ENCODE measurements at regions not wholly inside any gene's neighbourhood (a gene's known extent, or its start where the extent isn't known, plus 50 kb on each side); places are given as distances from the start of the nearest gene placed in this dataset.

DNA sequence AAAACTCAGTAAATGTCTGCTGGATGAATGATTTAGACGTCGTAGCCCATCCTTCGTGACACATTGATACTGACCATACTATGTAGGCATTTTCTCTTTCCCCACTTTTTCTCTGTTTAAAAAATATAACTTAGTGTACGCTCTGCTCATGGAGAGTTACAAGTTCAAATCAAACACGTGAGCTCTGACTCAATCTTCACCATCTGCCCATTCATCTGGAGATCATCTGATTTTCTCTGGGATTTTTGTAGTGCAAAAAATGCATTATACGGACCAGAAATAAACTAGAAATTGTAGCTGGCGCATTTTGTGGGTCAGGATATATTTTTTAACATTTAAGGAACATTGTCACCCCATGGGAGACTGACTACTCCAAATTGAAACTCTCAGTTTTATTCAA, 124.7 kb upstream of the FAM9B start (continued):
- TF ChIP-seq, protein P1, sequence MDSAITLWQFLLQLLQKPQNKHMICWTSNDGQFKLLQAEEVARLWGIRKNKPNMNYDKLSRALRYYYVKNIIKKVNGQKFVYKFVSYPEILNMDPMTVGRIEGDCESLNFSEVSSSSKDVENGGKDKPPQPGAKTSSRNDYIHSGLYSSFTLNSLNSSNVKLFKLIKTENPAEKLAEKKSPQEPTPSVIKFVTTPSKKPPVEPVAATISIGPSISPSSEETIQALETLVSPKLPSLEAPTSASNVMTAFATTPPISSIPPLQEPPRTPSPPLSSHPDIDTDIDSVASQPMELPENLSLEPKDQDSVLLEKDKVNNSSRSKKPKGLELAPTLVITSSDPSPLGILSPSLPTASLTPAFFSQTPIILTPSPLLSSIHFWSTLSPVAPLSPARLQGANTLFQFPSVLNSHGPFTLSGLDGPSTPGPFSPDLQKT (IDR thresholded peaks at IDR 0.05; ENCODE audit: borderline replicate concordance, low read depth, low read length), result no peak
- no peak for TF ChIP-seq ZNF24 (tag by site-specific recombination; IDR thresholded peaks at IDR 0.05)

DNA sequence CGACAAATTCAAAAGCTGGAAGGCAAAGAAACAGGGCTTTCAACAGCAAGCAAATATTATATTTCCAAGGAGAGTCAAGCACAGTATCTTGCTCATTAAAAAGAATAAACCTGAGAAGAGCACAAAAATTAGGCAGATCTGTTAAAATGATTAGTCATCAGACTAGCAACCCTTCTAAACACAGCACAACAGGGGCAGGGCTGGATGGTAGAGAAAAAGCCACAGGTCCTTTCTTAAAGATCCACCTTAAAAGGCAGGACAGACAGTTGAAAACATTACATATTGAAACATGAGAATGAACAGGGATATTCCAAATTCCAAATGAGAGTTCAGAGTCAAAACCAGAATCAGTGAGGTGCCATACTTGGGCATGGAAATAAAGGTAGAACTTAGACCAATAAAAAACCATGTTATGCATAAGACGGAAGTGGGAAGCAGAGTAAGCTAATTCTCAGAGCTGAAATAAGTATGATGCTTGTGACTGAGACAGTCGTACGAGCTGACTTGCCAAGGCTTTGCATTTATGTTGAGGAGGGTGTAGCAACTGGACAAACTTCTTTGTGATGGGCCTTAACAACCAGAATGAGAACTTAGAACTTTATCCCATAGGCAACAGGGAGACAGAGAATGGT, 126.9 kb upstream of the FAM9B start:
- POLR2A ChIA-PET, result no interaction called here
- H3K4me3 ChIP-seq (ENCODE audit: low read depth, low read length), result no peak overlapping the region
- CTCF ChIA-PET, result no interaction called here
- no peaks in the 10 kb centered on the region for H3K9me3 ChIP-seq (ENCODE audit: control insufficient read depth, insufficient read depth, low read depth, low read length)
- H3K4me1 ChIP-seq (ENCODE audit: control insufficient read depth, insufficient read depth, low read length), result no peaks in the 10 kb centered on the region; the same call in 1 of the 2 replicates
- TF ChIP-seq ZFHX2 (tag by site-specific recombination; conservative IDR thresholded peaks at IDR 0.05) (no peak), ZNF140 (tag by site-specific recombination; IDR thresholded peaks at IDR 0.05) (no peak), SP2 (tag by site-specific recombination; IDR thresholded peaks at IDR 0.05) (no peak), ZIC2 (tag by site-specific recombination; IDR thresholded peaks at IDR 0.05) (no peak)
- H3K36me3 ChIP-seq (ENCODE audit: control insufficient read depth in 2 of 2, insufficient read depth in 1 of 2, low read length in 2 of 2), result no peaks in the 10 kb centered on the region
- no peak overlapping the region for H3K27ac ChIP-seq (ENCODE audit: extremely low read depth, low read depth, low read length)

DNA sequence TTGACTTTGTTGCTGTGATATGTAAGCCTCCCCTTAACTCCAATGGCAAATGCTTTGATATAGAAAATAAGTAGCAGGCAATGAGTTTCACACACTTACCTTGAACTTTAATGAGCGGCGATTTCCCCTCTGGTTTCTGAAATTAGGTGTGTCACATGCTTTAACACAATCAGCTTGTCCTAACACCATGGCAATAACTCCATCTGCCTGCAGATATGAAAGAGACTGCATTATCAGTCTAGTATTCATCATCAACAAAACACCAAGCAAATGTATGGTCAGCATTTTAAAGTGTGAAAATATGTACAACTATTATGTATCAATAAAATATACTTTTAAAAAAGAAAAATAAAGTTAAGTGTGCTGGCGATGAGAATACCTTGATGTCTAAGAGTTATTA, 128.8 kb upstream of the FAM9B start:
- ChIA-PET POLR2A (no interaction called here), CTCF (no interaction called here)
- H3K27ac ChIP-seq (ENCODE audit: extremely low read depth, low read depth, low read length), result no peak overlapping the region
- H3K9me3 ChIP-seq (ENCODE audit: control insufficient read depth, insufficient read depth, low read depth, low read length), result no peaks in the 10 kb centered on the region
- no peak overlapping the region for H3K4me3 ChIP-seq (ENCODE audit: low read depth, low read length)
- H3K4me1 ChIP-seq (ENCODE audit: control insufficient read depth, insufficient read depth, low read length), result no peaks in the 10 kb centered on the region; the same call in 1 of the 2 replicates
- H3K36me3 ChIP-seq (ENCODE audit: control insufficient read depth in 2 of 2, insufficient read depth in 1 of 2, low read length in 2 of 2), result no peaks in the 10 kb centered on the region
- TF ChIP-seq, protein P2, sequence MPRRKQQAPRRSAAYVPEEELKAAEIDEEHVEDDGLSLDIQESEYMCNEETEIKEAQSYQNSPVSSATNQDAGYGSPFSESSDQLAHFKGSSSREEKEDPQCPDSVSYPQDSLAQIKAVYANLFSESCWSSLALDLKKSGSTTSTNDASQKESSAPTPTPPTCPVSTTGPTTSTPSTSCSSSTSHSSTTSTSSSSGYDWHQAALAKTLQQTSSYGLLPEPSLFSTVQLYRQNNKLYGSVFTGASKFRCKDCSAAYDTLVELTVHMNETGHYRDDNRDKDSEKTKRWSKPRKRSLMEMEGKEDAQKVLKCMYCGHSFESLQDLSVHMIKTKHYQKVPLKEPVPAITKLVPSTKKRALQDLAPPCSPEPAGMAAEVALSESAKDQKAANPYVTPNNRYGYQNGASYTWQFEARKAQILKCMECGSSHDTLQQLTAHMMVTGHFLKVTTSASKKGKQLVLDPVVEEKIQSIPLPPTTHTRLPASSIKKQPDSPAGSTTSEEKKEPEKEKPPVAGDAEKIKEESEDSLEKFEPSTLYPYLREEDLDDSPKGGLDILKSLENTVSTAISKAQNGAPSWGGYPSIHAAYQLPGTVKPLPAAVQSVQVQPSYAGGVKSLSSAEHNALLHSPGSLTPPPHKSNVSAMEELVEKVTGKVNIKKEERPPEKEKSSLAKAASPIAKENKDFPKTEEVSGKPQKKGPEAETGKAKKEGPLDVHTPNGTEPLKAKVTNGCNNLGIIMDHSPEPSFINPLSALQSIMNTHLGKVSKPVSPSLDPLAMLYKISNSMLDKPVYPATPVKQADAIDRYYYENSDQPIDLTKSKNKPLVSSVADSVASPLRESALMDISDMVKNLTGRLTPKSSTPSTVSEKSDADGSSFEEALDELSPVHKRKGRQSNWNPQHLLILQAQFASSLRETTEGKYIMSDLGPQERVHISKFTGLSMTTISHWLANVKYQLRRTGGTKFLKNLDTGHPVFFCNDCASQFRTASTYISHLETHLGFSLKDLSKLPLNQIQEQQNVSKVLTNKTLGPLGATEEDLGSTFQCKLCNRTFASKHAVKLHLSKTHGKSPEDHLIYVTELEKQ (tag by site-specific recombination; IDR thresholded peaks at IDR 0.05; ENCODE audit: borderline replicate concordance), result no peak
- TF ChIP-seq, protein P3, sequence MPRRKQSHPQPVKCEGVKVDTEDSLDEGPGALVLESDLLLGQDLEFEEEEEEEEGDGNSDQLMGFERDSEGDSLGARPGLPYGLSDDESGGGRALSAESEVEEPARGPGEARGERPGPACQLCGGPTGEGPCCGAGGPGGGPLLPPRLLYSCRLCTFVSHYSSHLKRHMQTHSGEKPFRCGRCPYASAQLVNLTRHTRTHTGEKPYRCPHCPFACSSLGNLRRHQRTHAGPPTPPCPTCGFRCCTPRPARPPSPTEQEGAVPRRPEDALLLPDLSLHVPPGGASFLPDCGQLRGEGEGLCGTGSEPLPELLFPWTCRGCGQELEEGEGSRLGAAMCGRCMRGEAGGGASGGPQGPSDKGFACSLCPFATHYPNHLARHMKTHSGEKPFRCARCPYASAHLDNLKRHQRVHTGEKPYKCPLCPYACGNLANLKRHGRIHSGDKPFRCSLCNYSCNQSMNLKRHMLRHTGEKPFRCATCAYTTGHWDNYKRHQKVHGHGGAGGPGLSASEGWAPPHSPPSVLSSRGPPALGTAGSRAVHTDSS (tag by site-specific recombination; IDR thresholded peaks at IDR 0.05), result no peak
- no peak for TF ChIP-seq KLF16 (tag by site-specific recombination; IDR thresholded peaks at IDR 0.05)
- TF ChIP-seq GLIS2 (tag by site-specific recombination; IDR thresholded peaks at IDR 0.05), result no peak
- TF ChIP-seq, protein P4, sequence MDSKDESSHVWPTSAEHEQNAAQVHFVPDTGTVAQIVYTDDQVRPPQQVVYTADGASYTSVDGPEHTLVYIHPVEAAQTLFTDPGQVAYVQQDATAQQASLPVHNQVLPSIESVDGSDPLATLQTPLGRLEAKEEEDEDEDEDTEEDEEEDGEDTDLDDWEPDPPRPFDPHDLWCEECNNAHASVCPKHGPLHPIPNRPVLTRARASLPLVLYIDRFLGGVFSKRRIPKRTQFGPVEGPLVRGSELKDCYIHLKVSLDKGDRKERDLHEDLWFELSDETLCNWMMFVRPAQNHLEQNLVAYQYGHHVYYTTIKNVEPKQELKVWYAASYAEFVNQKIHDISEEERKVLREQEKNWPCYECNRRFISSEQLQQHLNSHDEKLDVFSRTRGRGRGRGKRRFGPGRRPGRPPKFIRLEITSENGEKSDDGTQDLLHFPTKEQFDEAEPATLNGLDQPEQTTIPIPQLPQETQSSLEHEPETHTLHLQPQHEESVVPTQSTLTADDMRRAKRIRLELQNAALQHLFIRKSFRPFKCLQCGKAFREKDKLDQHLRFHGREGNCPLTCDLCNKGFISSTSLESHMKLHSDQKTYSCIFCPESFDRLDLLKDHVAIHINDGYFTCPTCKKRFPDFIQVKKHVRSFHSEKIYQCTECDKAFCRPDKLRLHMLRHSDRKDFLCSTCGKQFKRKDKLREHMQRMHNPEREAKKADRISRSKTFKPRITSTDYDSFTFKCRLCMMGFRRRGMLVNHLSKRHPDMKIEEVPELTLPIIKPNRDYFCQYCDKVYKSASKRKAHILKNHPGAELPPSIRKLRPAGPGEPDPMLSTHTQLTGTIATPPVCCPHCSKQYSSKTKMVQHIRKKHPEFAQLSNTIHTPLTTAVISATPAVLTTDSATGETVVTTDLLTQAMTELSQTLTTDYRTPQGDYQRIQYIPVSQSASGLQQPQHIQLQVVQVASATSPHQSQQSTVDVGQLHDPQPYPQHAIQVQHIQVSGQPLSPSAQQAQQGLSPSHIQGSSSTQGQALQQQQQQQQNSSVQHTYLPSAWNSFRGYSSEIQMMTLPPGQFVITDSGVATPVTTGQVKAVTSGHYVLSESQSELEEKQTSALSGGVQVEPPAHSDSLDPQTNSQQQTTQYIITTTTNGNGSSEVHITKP (tag by site-specific recombination; IDR thresholded peaks at IDR 0.05), result no peak
- no peak for TF ChIP-seq ZNF560 (tag by site-specific recombination; IDR thresholded peaks at IDR 0.05; ENCODE audit: borderline replicate concordance)
- no peak for TF ChIP-seq ZBTB21 (tag by site-specific recombination; IDR thresholded peaks at IDR 0.05)
- TF ChIP-seq ZNF768 (tag by site-specific recombination; IDR thresholded peaks at IDR 0.05), result no peak
- no peak for TF ChIP-seq ZFP69B (tag by site-specific recombination; IDR thresholded peaks at IDR 0.05)
- no peak for TF ChIP-seq ZNF623 (tag by site-specific recombination; IDR thresholded peaks at IDR 0.05)
- no peak for TF ChIP-seq ZNF239 (tag by site-specific recombination; IDR thresholded peaks at IDR 0.05)
- TF ChIP-seq ZIC2 (tag by site-specific recombination; IDR thresholded peaks at IDR 0.05), result no peak
- no peak for TF ChIP-seq ZNF274 (IDR thresholded peaks at IDR 0.05; ENCODE audit: low read length)
- no peak for TF ChIP-seq ZNF274 (tag by site-specific recombination; IDR thresholded peaks at IDR 0.05; ENCODE audit: borderline replicate concordance)
- TF ChIP-seq ZSCAN30 (tag by site-specific recombination; IDR thresholded peaks at IDR 0.05), result no peak
